GM12878 (cell line): ENCODE measurements at regions not wholly inside any gene's neighbourhood (a gene's known extent, or its start where the extent isn't known, plus 50 kb on each side); places are given as distances from the start of the nearest gene placed in this dataset.

Experiments
- ATAC-seq: fragments of 200-7000 bp; cut with Tn5 transposase; 3 replicates; pipeline ENCODE4 v1.9.1; 2020; ENCODE audit warnings: mild to moderate bottlenecking, moderate library complexity
- BruUV-seq: library from RNA; stranded (reverse); fragments of 400-500 nt; replicated peaks from 2 replicates; lab custom pipeline; 2021; lab: Mats Ljungman, UMichigan
- CTCF ChIA-PET: fragments of 300-600 bp; sonication (Branson Sonifier 250); formaldehyde crosslinking; extraction: SDS; loops from one replicate; lab custom pipeline; 2021; ENCODE audit warnings: inconsistent platforms; lab: Yijun Ruan, JAX
- POLR2A ChIA-PET: fragments of 350-600 bp; formaldehyde crosslinking; extraction: SDS; loops from one replicate; lab custom pipeline; 2021; ENCODE audit warnings: inconsistent platforms; lab: Charles Lee
- RAD21 ChIA-PET: fragments of 300-600 bp; sonication (Branson Sonifier 250); formaldehyde crosslinking; loops from one replicate; lab custom pipeline; 2023; ENCODE audit warnings: antibody characterized with exemption; ENCODE audit not compliant: unreplicated experiment; lab: Charles Lee
- SMC1A ChIA-PET: fragments of 300-600 bp; sonication (Branson Sonifier 250); formaldehyde crosslinking; loops from one replicate; lab custom pipeline; 2023; ENCODE audit not compliant: unreplicated experiment, uncharacterized antibody; lab: Charles Lee
- DNase-seq: peaks from one replicate; pipeline ENCODE4 v3.0.0-alpha.2; 2011; ENCODE audit warnings: low read depth, low spot score
- FAIRE-seq: peaks from 3 replicates; lab custom pipeline; 2011; peaks lifted over from hg19 to GRCh38; lab: Jason Lieb, UNC
- H2AFZ ChIP-seq: 2 replicates; pipeline ENCODE4 v1.6.0; 2011; ENCODE audit warnings: low read depth, low read length, control low read depth; ENCODE audit not compliant: control insufficient read depth
- H3K27ac ChIP-seq: 2 replicates; pipeline ENCODE4 v1.5.1; 2011; ENCODE audit warnings: control low read depth; ENCODE audit not compliant: control insufficient read depth, insufficient read depth
- H3K27me3 ChIP-seq, 2 experiments: replicated peaks in 1 of 2; 2 replicates each; pipeline versions ENCODE4 v1.6.0 to v1.6.1; 2011; ENCODE audit warnings: low read length in 1 of 2; ENCODE audit not compliant: control insufficient read depth in 2 of 2, insufficient read depth in 2 of 2
- H3K36me3 ChIP-seq, 2 experiments: 2 replicates each; pipeline ENCODE4 v1.5.1; 2011; ENCODE audit warnings: low read length in 1 of 2; ENCODE audit not compliant: control insufficient read depth in 2 of 2, insufficient read depth in 2 of 2
- H3K4me1 ChIP-seq: 2 replicates; pipeline ENCODE4 v1.6.1; 2011; ENCODE audit warnings: mild to moderate bottlenecking, low read length, moderate library complexity, mixed read lengths; ENCODE audit not compliant: control insufficient read depth, insufficient read depth
- H3K4me2 ChIP-seq: 2 replicates; pipeline ENCODE4 v1.6.0; 2011; ENCODE audit warnings: control low read depth; ENCODE audit not compliant: control insufficient read depth, insufficient read depth
- H3K4me3 ChIP-seq: fragments of 200-600 bp; sonication (generic); 2 replicates; pipeline ENCODE4 v1.5.1; 2016
- H3K79me2 ChIP-seq: 2 replicates; pipeline ENCODE4 v1.6.0; 2011; ENCODE audit warnings: low read length; ENCODE audit not compliant: control insufficient read depth, insufficient read depth
- H3K9ac ChIP-seq: 2 replicates; pipeline ENCODE4 v1.8.0; 2011; ENCODE audit warnings: low read length, control low read depth, mixed read lengths; ENCODE audit not compliant: control insufficient read depth, insufficient read depth
- H3K9me3 ChIP-seq: replicated peaks from 3 replicates; pipeline ENCODE4 v1.5.1; 2011; ENCODE audit warnings: mild to moderate bottlenecking, low read length; ENCODE audit not compliant: control insufficient read depth, insufficient read depth
- H4K20me1 ChIP-seq: 2 replicates; pipeline ENCODE4 v1.6.0; 2011; ENCODE audit not compliant: control insufficient read depth, insufficient read depth
- RAD21 ChIP-seq: IDR thresholded peaks from 2 replicates; pipeline ENCODE4 v1.6.1; 2011; ENCODE audit warnings: mild to moderate bottlenecking, low read depth, low read length, moderate library complexity; ENCODE audit not compliant: insufficient read depth
- TAF1 ChIP-seq: IDR thresholded peaks from 2 replicates; pipeline ENCODE4 v1.6.1; 2011; ENCODE audit warnings: mild to moderate bottlenecking, low read depth, low read length, borderline replicate concordance
- ZZZ3 ChIP-seq: IDR thresholded peaks from 2 replicates; pipeline ENCODE4 v1.6.1; 2011; ENCODE audit warnings: low read depth; ENCODE audit not compliant: control insufficient read depth, insufficient read length
- WGBS: methylation state at CpG from one replicate; pipeline ENCODE4 v1.1.6; 2016; ENCODE audit warnings: low lambda C conversion rate; ENCODE audit not compliant: insufficient replicate concordance, insufficient coverage; ENCODE audit errors: missing lambda C conversion rate; 5-methylcytosine and 5-hydroxymethylcytosine counted together
- in situ Hi-C: fragments of 300-500 bp; cut with MboI; formaldehyde crosslinking; loops from 9 replicates; pipeline ENCODE4 v1.14.3; 2018; ENCODE audit warnings: mixed read lengths
- intact Hi-C: fragments of 100-400 bp; cut with micrococcal nuclease; formaldehyde crosslinking; loops from one replicate; pipeline ENCODE4 v1.14.2; 2022; ENCODE audit not compliant: unreplicated experiment
- TF ChIP-seq, protein P1 (sequence below): fragments of 450-650 bp; IDR thresholded peaks from 2 replicates; pipeline ENCODE4 v1.6.1; 2016; ENCODE audit warnings: mild to moderate bottlenecking, moderate library complexity, borderline replicate concordance
- TF ChIP-seq, protein P2 (sequence below): fragments of 450-650 bp; IDR thresholded peaks from 2 replicates; pipeline ENCODE4 v1.6.1; 2017; ENCODE audit warnings: mild to moderate bottlenecking, low read depth, inconsistent platforms; ENCODE audit not compliant: poor library complexity, severe bottlenecking
- TF ChIP-seq, protein P3 (sequence below): IDR thresholded peaks from 2 replicates; pipeline ENCODE4 v1.6.1; 2012; ENCODE audit warnings: mild to moderate bottlenecking, low read depth, low read length
- TF ChIP-seq, protein P4 (sequence below): fragments of 450-650 bp; IDR thresholded peaks from 2 replicates; pipeline ENCODE4 v1.6.1; 2017; ENCODE audit warnings: antibody characterized with exemption, mild to moderate bottlenecking, moderate library complexity
- TF ChIP-seq, protein P5 (sequence below): IDR thresholded peaks from 2 replicates; pipeline ENCODE4 v1.6.1; 2011; ENCODE audit warnings: borderline replicate concordance, low read depth, mild to moderate bottlenecking, moderate library complexity, low read length; ENCODE audit not compliant: insufficient read depth, poor library complexity, severe bottlenecking

DNA sequence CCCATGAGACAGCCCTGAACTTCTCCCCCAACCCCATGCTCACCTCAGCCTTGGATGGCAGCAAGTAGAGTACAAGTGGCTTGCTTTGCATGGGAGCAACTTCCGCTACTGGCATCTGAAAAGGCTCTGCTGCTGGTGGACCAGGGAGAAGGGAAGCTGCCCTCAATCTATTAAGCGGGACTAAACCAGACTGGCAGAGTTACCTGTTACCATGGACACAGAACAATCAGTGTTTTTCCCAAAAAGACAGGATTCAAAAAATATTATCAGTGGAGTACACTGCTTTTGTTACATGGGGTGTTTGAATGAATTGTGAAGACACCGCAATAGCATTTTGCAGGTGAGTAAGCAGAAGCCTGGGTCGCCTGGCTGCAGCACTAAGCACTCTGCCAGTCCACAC is 631.4 kb upstream of the B3GAT1 start:
- no peak overlapping the region for H3K4me3 ChIP-seq
- no peaks in the 10 kb centered on the region for H3K79me2 ChIP-seq
- ChIA-PET SMC1A (no interaction called here), CTCF (no interaction called here), POLR2A (no interaction called here), RAD21 (no interaction called here)
- in situ Hi-C loops = no loop called here
- H3K36me3 ChIP-seq = no peaks in the 10 kb centered on the region
- no peaks in the 10 kb centered on the region for H4K20me1 ChIP-seq
- H3K27ac ChIP-seq = no peak overlapping the region
- BruUV-seq = no TSS peak
- FAIRE-seq = no peak
- ATAC-seq = no peak
- H2AFZ ChIP-seq = no peak overlapping the region
- no peak overlapping the region for H3K4me2 ChIP-seq
- H3K9me3 ChIP-seq = no peaks in the 10 kb centered on the region; the same call in 2 of the 3 replicates
- H3K4me1 ChIP-seq = no peaks in the 10 kb centered on the region
- no peaks in the 10 kb centered on the region for H3K27me3 ChIP-seq
- DNase-seq = no peak
- intact Hi-C loops = no loop called here
- WGBS = 43% methylated on average over 4 of the region's 4 CpGs
- H3K9ac ChIP-seq = no peak overlapping the region
- TF ChIP-seq, protein P1, sequence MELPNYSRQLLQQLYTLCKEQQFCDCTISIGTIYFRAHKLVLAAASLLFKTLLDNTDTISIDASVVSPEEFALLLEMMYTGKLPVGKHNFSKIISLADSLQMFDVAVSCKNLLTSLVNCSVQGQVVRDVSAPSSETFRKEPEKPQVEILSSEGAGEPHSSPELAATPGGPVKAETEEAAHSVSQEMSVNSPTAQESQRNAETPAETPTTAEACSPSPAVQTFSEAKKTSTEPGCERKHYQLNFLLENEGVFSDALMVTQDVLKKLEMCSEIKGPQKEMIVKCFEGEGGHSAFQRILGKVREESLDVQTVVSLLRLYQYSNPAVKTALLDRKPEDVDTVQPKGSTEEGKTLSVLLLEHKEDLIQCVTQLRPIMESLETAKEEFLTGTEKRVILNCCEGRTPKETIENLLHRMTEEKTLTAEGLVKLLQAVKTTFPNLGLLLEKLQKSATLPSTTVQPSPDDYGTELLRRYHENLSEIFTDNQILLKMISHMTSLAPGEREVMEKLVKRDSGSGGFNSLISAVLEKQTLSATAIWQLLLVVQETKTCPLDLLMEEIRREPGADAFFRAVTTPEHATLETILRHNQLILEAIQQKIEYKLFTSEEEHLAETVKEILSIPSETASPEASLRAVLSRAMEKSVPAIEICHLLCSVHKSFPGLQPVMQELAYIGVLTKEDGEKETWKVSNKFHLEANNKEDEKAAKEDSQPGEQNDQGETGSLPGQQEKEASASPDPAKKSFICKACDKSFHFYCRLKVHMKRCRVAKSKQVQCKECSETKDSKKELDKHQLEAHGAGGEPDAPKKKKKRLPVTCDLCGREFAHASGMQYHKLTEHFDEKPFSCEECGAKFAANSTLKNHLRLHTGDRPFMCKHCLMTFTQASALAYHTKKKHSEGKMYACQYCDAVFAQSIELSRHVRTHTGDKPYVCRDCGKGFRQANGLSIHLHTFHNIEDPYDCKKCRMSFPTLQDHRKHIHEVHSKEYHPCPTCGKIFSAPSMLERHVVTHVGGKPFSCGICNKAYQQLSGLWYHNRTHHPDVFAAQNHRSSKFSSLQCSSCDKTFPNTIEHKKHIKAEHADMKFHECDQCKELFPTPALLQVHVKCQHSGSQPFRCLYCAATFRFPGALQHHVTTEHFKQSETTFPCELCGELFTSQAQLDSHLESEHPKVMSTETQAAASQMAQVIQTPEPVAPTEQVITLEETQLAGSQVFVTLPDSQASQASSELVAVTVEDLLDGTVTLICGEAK = no peak
- TF ChIP-seq, protein P2, sequence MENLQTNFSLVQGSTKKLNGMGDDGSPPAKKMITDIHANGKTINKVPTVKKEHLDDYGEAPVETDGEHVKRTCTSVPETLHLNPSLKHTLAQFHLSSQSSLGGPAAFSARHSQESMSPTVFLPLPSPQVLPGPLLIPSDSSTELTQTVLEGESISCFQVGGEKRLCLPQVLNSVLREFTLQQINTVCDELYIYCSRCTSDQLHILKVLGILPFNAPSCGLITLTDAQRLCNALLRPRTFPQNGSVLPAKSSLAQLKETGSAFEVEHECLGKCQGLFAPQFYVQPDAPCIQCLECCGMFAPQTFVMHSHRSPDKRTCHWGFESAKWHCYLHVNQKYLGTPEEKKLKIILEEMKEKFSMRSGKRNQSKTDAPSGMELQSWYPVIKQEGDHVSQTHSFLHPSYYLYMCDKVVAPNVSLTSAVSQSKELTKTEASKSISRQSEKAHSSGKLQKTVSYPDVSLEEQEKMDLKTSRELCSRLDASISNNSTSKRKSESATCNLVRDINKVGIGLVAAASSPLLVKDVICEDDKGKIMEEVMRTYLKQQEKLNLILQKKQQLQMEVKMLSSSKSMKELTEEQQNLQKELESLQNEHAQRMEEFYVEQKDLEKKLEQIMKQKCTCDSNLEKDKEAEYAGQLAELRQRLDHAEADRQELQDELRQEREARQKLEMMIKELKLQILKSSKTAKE = no peak
- TF ChIP-seq RAD21 = no peak
- no peak for TF ChIP-seq ZZZ3
- no peak for TF ChIP-seq TAF1
- TF ChIP-seq, protein P3, sequence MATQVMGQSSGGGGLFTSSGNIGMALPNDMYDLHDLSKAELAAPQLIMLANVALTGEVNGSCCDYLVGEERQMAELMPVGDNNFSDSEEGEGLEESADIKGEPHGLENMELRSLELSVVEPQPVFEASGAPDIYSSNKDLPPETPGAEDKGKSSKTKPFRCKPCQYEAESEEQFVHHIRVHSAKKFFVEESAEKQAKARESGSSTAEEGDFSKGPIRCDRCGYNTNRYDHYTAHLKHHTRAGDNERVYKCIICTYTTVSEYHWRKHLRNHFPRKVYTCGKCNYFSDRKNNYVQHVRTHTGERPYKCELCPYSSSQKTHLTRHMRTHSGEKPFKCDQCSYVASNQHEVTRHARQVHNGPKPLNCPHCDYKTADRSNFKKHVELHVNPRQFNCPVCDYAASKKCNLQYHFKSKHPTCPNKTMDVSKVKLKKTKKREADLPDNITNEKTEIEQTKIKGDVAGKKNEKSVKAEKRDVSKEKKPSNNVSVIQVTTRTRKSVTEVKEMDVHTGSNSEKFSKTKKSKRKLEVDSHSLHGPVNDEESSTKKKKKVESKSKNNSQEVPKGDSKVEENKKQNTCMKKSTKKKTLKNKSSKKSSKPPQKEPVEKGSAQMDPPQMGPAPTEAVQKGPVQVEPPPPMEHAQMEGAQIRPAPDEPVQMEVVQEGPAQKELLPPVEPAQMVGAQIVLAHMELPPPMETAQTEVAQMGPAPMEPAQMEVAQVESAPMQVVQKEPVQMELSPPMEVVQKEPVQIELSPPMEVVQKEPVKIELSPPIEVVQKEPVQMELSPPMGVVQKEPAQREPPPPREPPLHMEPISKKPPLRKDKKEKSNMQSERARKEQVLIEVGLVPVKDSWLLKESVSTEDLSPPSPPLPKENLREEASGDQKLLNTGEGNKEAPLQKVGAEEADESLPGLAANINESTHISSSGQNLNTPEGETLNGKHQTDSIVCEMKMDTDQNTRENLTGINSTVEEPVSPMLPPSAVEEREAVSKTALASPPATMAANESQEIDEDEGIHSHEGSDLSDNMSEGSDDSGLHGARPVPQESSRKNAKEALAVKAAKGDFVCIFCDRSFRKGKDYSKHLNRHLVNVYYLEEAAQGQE = no peak
- TF ChIP-seq, protein P4, sequence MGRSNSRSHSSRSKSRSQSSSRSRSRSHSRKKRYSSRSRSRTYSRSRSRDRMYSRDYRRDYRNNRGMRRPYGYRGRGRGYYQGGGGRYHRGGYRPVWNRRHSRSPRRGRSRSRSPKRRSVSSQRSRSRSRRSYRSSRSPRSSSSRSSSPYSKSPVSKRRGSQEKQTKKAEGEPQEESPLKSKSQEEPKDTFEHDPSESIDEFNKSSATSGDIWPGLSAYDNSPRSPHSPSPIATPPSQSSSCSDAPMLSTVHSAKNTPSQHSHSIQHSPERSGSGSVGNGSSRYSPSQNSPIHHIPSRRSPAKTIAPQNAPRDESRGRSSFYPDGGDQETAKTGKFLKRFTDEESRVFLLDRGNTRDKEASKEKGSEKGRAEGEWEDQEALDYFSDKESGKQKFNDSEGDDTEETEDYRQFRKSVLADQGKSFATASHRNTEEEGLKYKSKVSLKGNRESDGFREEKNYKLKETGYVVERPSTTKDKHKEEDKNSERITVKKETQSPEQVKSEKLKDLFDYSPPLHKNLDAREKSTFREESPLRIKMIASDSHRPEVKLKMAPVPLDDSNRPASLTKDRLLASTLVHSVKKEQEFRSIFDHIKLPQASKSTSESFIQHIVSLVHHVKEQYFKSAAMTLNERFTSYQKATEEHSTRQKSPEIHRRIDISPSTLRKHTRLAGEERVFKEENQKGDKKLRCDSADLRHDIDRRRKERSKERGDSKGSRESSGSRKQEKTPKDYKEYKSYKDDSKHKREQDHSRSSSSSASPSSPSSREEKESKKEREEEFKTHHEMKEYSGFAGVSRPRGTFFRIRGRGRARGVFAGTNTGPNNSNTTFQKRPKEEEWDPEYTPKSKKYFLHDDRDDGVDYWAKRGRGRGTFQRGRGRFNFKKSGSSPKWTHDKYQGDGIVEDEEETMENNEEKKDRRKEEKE = no peak
- TF ChIP-seq, protein P5, sequence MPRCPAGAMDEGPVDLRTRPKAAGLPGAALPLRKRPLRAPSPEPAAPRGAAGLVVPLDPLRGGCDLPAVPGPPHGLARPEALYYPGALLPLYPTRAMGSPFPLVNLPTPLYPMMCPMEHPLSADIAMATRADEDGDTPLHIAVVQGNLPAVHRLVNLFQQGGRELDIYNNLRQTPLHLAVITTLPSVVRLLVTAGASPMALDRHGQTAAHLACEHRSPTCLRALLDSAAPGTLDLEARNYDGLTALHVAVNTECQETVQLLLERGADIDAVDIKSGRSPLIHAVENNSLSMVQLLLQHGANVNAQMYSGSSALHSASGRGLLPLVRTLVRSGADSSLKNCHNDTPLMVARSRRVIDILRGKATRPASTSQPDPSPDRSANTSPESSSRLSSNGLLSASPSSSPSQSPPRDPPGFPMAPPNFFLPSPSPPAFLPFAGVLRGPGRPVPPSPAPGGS = no peak
